Cardiac fibroblast (primary cell): ENCODE measurements at regions not wholly inside any gene's neighbourhood (a gene's known extent, or its start where the extent isn't known, plus 50 kb on each side); places are given as distances from the start of the nearest gene placed in this dataset.

ENCODE experiments used
- DNase-seq, 2 donors: peaks; one replicate each; pipeline versions ENCODE4 v3.0.0 to v3.0.0-alpha.2; 2010; ENCODE audit warnings: low read depth in 2 of 2
- H3K4me3 ChIP-seq, 2 donors: replicated peaks in 1 of 2; 1 replicate in 1 of 2; 2 replicates in 1 of 2; pipeline ENCODE4 v1.5.1; 2011; ENCODE audit warnings: low read depth in 2 of 2, low read length in 2 of 2, mild to moderate bottlenecking in 2 of 2, moderate library complexity in 1 of 2
- TF ChIP-seq, protein P1 (sequence below): IDR thresholded peaks from one replicate; pipeline ENCODE4 v1.5.1; 2011; ENCODE audit warnings: low read depth, mild to moderate bottlenecking, low read length, inconsistent platforms

DNA sequence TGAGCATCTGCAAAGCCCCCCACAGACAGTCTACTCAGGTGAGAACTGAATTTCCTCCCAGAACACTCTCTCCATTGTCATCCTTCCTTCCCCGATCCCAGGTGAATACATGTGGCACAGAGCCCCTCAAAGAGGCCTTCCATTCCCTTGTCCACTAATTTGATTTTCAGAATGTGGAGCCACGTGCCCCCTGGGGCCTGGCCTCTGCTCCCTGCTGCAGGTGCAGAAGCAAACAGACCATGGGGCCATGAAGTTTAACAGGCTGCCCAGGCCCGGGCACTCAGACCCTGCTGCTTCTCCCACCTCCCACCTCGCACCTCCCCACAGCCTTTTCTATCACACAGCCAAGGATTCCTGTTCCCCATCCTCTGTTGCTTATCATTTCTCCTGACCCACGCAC lies 243.8 kb upstream of the RAB4A start:
- no peak overlapping the region for H3K4me3 ChIP-seq
- no peak for DNase-seq
- TF ChIP-seq, protein P1, sequence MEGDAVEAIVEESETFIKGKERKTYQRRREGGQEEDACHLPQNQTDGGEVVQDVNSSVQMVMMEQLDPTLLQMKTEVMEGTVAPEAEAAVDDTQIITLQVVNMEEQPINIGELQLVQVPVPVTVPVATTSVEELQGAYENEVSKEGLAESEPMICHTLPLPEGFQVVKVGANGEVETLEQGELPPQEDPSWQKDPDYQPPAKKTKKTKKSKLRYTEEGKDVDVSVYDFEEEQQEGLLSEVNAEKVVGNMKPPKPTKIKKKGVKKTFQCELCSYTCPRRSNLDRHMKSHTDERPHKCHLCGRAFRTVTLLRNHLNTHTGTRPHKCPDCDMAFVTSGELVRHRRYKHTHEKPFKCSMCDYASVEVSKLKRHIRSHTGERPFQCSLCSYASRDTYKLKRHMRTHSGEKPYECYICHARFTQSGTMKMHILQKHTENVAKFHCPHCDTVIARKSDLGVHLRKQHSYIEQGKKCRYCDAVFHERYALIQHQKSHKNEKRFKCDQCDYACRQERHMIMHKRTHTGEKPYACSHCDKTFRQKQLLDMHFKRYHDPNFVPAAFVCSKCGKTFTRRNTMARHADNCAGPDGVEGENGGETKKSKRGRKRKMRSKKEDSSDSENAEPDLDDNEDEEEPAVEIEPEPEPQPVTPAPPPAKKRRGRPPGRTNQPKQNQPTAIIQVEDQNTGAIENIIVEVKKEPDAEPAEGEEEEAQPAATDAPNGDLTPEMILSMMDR = no peak

- TF ChIP-seq, protein P1 = no peak
- no peak overlapping the region for H3K4me3 ChIP-seq
- peak; percentile 75 to 90 for DNase-seq
These were observed 243.2 kb upstream of the RAB4A start for GRCh38 chr1:229027622-229028182.

- TF ChIP-seq, protein P1 = no peak
- no peak overlapping the region for H3K4me3 ChIP-seq
- DNase-seq = no peak
These were observed 242.4 kb upstream of the RAB4A start for GRCh38 chr1:229028544-229028943.

- DNase-seq = peak in 1 of 2 donors; percentile 37
- TF ChIP-seq, protein P1 = no peak
- no peak overlapping the region for H3K4me3 ChIP-seq
These were observed 241.7 kb upstream of the RAB4A start for GRCh38 chr1:229028987-229029878.

GRCh38 chr1:229029879-229030235 lies 241.1 kb upstream of the RAB4A start:
- TF ChIP-seq, protein P1 = no peak
- no peak overlapping the region for H3K4me3 ChIP-seq
- no peak for DNase-seq

DNA sequence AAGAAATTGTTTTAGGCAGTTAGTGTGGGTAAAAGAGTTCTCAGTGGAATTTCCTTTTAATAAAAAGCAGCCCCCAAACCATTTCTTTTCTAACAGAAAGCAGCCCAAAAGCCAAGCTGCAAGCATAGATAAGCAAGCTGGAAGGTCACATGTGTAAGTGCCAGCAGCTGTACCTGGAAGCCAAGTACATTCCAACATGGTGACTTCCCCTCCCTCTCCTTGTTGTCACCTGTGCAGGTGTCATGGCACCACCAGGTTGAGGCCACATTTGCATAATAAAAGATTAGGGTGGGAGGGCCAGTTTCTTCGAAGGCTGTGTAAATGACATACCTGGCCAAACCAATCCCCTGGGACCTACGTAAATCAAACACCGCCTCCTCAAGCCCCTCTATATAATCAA lies 240.3 kb upstream of the RAB4A start:
- no peak for DNase-seq
- H3K4me3 ChIP-seq = no peak overlapping the region
- TF ChIP-seq, protein P1 = no peak
